ENCODE measurements at regions not wholly inside any gene's neighbourhood (a gene's known extent, or its start where the extent isn't known, plus 50 kb on each side); places are given as distances from the start of the nearest gene placed in this dataset.
A peak's percentile ranks its signal among the peaks of the same experiment; 100 is the strongest.
"Not testable (repeated sequence)": the region's sequence is repeated elsewhere in the genome, so short reads cannot be mapped to it uniquely, and the experiment has no call there.

GRCh38 chr2:111480633-111481032 lies 359.9 kb downstream of the BCL2L11 start:
- H3K27me3 Mint-ChIP-seq (ENCODE audit: low read depth); H3K9me3 Mint-ChIP-seq (ENCODE audit: low read depth); H3K4me3 Mint-ChIP-seq (ENCODE audit: unreplicated experiment); H3K36me3 Mint-ChIP-seq (ENCODE audit: low read depth); DNase-seq (ENCODE audit: low spot score): not testable (repeated sequence)
- TF ChIP-seq, protein P1, sequence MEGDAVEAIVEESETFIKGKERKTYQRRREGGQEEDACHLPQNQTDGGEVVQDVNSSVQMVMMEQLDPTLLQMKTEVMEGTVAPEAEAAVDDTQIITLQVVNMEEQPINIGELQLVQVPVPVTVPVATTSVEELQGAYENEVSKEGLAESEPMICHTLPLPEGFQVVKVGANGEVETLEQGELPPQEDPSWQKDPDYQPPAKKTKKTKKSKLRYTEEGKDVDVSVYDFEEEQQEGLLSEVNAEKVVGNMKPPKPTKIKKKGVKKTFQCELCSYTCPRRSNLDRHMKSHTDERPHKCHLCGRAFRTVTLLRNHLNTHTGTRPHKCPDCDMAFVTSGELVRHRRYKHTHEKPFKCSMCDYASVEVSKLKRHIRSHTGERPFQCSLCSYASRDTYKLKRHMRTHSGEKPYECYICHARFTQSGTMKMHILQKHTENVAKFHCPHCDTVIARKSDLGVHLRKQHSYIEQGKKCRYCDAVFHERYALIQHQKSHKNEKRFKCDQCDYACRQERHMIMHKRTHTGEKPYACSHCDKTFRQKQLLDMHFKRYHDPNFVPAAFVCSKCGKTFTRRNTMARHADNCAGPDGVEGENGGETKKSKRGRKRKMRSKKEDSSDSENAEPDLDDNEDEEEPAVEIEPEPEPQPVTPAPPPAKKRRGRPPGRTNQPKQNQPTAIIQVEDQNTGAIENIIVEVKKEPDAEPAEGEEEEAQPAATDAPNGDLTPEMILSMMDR (IDR thresholded peaks at IDR 0.05) = peak; percentile 55
- Mint-ChIP-seq H3K4me1 (ENCODE audit: low read depth) (peaks cover 21% of the 10 kb centered on the region), H3K27ac (ENCODE audit: unreplicated experiment) (peak overlapping the region; percentile 83)

GRCh38 chr2:111481219-111481618 lies 360.5 kb downstream of the BCL2L11 start:
- H3K9me3 Mint-ChIP-seq (ENCODE audit: low read depth); DNase-seq (ENCODE audit: low spot score); H3K36me3 Mint-ChIP-seq (ENCODE audit: low read depth); H3K27me3 Mint-ChIP-seq (ENCODE audit: low read depth); H3K4me3 Mint-ChIP-seq (ENCODE audit: unreplicated experiment): not testable (repeated sequence)
- H3K4me1 Mint-ChIP-seq (ENCODE audit: low read depth) = peaks cover 25% of the 10 kb centered on the region
- peak overlapping the region; percentile 57 for H3K27ac Mint-ChIP-seq (ENCODE audit: unreplicated experiment)

DNA sequence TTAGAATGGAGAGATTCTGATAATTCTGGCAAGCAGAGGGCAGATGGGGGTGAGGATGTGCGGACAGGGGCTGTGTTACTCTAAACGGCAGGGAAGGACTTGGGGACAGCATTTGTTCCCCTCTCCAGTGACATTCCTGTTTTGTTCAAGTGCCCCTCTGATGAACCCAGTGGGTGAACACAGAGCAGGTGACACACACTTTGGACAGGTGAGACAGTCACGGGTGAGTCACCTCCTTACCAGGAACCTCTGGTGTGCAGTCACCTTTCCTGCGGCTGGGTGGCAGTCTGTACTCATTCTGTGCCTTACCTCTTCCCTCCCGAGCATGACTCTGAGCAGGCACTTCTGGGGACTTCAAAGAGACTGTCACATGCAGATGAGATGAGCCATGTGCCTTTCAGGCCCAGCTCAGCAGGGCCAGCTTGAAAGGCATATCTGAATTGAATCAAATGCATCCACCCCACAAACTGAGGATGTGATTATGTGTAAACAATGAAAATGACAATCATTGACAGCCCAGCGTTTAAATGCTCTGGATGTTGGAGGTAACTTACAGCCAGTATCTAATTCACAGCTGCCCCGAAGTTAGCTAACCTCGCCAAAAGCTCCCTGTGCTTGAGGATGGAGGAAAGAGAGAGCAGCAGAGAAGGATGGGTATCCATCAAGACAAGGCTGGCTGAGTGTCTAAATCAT lies 362.4 kb downstream of the BCL2L11 start:
- H3K4me3 Mint-ChIP-seq (ENCODE audit: unreplicated experiment) = not testable (repeated sequence)

DNA sequence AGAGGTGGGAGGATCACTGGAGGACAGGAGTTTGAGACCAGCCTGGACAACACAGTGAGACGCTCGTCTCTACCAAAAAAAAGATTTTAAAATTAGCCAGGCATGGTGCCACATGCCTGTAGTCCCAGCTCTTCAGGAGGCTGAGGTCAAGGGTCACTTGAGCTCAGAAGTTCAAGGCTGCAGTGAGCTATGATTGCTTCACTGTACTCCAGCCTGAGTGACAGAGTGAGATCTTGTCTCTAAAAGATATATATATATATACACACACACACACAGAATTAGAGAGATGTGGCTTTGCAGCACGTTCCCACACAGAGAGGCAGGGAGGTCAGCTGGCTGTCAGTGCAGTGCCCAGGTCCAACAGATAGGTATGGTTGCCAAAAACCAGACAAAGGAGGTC lies 363.4 kb downstream of the BCL2L11 start:
- not testable (repeated sequence) for H3K36me3 Mint-ChIP-seq (ENCODE audit: low read depth); H3K9me3 Mint-ChIP-seq (ENCODE audit: low read depth); H3K27ac Mint-ChIP-seq (ENCODE audit: unreplicated experiment); H3K4me3 Mint-ChIP-seq (ENCODE audit: unreplicated experiment); H3K27me3 Mint-ChIP-seq (ENCODE audit: low read depth); DNase-seq (ENCODE audit: low spot score)
- H3K4me1 Mint-ChIP-seq (ENCODE audit: low read depth) = peaks cover 25% of the 10 kb centered on the region

More for the DNA sequence above, 362.4 kb downstream of the BCL2L11 start:
- not testable (repeated sequence) for DNase-seq (ENCODE audit: low spot score); H3K9me3 Mint-ChIP-seq (ENCODE audit: low read depth); H3K27me3 Mint-ChIP-seq (ENCODE audit: low read depth); H3K36me3 Mint-ChIP-seq (ENCODE audit: low read depth)
- H3K4me1 Mint-ChIP-seq (ENCODE audit: low read depth) = peaks cover 25% of the 10 kb centered on the region
- H3K27ac Mint-ChIP-seq (ENCODE audit: unreplicated experiment) = peak overlapping the region; percentile 59

- not testable (repeated sequence) for H3K9me3 Mint-ChIP-seq (ENCODE audit: low read depth); H3K27ac Mint-ChIP-seq (ENCODE audit: unreplicated experiment)
Observed at GRCh38 chr2:111485895-111486294, 365.2 kb downstream of the BCL2L11 start.

DNA sequence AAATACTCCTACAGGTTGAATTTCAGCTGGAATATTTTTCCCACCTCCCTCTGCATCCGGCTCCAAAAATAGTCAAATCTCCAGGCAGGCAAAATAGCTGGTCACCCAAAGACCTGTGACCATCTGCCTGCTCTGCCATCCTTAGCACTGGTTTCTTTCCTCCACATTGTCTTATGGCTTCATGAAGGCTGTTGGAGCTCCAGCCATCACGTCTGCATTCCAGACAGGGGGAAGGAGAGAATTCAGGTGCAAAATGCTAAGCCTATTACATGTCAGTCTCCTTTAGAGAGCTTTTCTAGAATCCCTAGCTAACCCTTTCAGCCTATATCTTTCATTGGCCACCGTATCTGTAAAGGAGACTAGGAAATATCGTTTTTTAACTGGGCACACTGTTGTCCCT lies 367.7 kb downstream of the BCL2L11 start:
- not testable (repeated sequence) for H3K36me3 Mint-ChIP-seq (ENCODE audit: low read depth); H3K9me3 Mint-ChIP-seq (ENCODE audit: low read depth); H3K4me3 Mint-ChIP-seq (ENCODE audit: unreplicated experiment); H3K27me3 Mint-ChIP-seq (ENCODE audit: low read depth); DNase-seq (ENCODE audit: low spot score)
- peaks cover 17% of the 10 kb centered on the region for H3K4me1 Mint-ChIP-seq (ENCODE audit: low read depth)
- peak overlapping the region; percentile 57 for H3K27ac Mint-ChIP-seq (ENCODE audit: unreplicated experiment)

More at GRCh38 chr2:111485895-111486294, 365.2 kb downstream of the BCL2L11 start:
- not testable (repeated sequence) for H3K27me3 Mint-ChIP-seq (ENCODE audit: low read depth); H3K4me3 Mint-ChIP-seq (ENCODE audit: unreplicated experiment); H3K36me3 Mint-ChIP-seq (ENCODE audit: low read depth); DNase-seq (ENCODE audit: low spot score)
- H3K4me1 Mint-ChIP-seq (ENCODE audit: low read depth) = peaks cover 18% of the 10 kb centered on the region

GRCh38 chr2:111489460-111489859 lies 368.7 kb downstream of the BCL2L11 start:
- H3K27ac Mint-ChIP-seq (ENCODE audit: unreplicated experiment); H3K36me3 Mint-ChIP-seq (ENCODE audit: low read depth); H3K9me3 Mint-ChIP-seq (ENCODE audit: low read depth): not testable (repeated sequence)

GRCh38 chr2:111491181-111491580 lies 370.5 kb downstream of the BCL2L11 start:
- H3K4me1 Mint-ChIP-seq (ENCODE audit: low read depth) = peaks cover 17% of the 10 kb centered on the region
- DNase-seq (ENCODE audit: low spot score); H3K9me3 Mint-ChIP-seq (ENCODE audit: low read depth); H3K27me3 Mint-ChIP-seq (ENCODE audit: low read depth); H3K36me3 Mint-ChIP-seq (ENCODE audit: low read depth): not testable (repeated sequence)
- H3K4me3 Mint-ChIP-seq (ENCODE audit: unreplicated experiment) = peak overlapping the region; percentile 57
- peak overlapping the region; percentile 57 for H3K27ac Mint-ChIP-seq (ENCODE audit: unreplicated experiment)

More at GRCh38 chr2:111489460-111489859, 368.7 kb downstream of the BCL2L11 start:
- peaks cover 17% of the 10 kb centered on the region for H3K4me1 Mint-ChIP-seq (ENCODE audit: low read depth)
- not testable (repeated sequence) for DNase-seq (ENCODE audit: low spot score); H3K4me3 Mint-ChIP-seq (ENCODE audit: unreplicated experiment); H3K27me3 Mint-ChIP-seq (ENCODE audit: low read depth)

- H3K27ac Mint-ChIP-seq (ENCODE audit: unreplicated experiment) = peak overlapping the region; percentile 57
- H3K4me3 Mint-ChIP-seq (ENCODE audit: unreplicated experiment) = peak overlapping the region; percentile 57
- not testable (repeated sequence) for DNase-seq (ENCODE audit: low spot score); H3K27me3 Mint-ChIP-seq (ENCODE audit: low read depth); H3K9me3 Mint-ChIP-seq (ENCODE audit: low read depth); H3K36me3 Mint-ChIP-seq (ENCODE audit: low read depth)
- peaks cover 19% of the 10 kb centered on the region for H3K4me1 Mint-ChIP-seq (ENCODE audit: low read depth)
Observed at GRCh38 chr2:111491614-111492013, 370.9 kb downstream of the BCL2L11 start.

DNA sequence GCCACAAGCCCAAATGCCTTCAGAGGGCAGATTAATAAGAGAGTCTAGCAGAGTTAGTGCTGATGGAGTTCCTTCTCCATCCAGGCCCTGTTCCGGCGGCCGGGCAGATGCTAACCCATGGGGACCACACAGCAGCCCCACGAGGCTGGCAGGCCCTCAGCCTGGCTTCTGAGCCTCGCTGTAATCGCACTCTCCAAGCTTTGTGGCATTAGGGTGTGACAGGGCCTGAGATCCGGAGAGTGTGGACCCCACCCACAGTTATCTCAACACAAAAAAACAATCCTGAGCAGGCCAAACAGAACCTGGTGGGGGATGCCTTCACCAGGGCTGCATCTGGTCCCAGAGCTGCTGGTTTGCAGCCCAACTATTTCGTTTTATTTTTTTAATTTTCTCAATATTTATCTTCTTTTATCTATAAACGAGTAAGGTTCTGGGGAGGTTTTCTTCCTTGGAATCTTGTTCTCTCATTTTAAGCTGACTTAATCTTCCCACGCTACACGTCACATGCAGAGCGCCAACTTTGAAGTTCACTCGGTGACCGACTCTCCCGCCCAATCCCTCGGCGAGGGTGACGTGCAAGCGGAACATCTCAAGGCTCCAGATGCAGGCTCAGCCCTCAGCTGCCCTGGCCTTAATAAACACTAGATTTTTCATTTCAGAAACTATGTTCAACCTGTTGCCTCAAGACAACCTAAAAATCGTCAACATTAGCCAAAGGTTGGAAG lies 372.4 kb downstream of the BCL2L11 start:
- not testable (repeated sequence) for H3K36me3 Mint-ChIP-seq (ENCODE audit: low read depth); H3K27me3 Mint-ChIP-seq (ENCODE audit: low read depth); DNase-seq (ENCODE audit: low spot score); H3K9me3 Mint-ChIP-seq (ENCODE audit: low read depth)
- peaks cover 33% of the 10 kb centered on the region for H3K4me1 Mint-ChIP-seq (ENCODE audit: low read depth)
- peak overlapping the region; percentile 93 for H3K27ac Mint-ChIP-seq (ENCODE audit: unreplicated experiment)
- H3K4me3 Mint-ChIP-seq (ENCODE audit: unreplicated experiment) = peak overlapping the region; percentile 82

- H3K36me3 Mint-ChIP-seq (ENCODE audit: low read depth); H3K9me3 Mint-ChIP-seq (ENCODE audit: low read depth); H3K27me3 Mint-ChIP-seq (ENCODE audit: low read depth); DNase-seq (ENCODE audit: low spot score): not testable (repeated sequence)
- peaks cover 33% of the 10 kb centered on the region for H3K4me1 Mint-ChIP-seq (ENCODE audit: low read depth)
- peak overlapping the region; percentile 93 for H3K27ac Mint-ChIP-seq (ENCODE audit: unreplicated experiment)
- H3K4me3 Mint-ChIP-seq (ENCODE audit: unreplicated experiment) = peak overlapping the region; percentile 82
Observed at GRCh38 chr2:111493720-111494078, 373.0 kb downstream of the BCL2L11 start.

Measured in chondrocyte (in vitro differentiated cells).